ENCODE measurements at regions not wholly inside any gene's neighbourhood (a gene's known extent, or its start where the extent isn't known, plus 50 kb on each side); places are given as distances from the start of the nearest gene placed in this dataset.

DNA sequence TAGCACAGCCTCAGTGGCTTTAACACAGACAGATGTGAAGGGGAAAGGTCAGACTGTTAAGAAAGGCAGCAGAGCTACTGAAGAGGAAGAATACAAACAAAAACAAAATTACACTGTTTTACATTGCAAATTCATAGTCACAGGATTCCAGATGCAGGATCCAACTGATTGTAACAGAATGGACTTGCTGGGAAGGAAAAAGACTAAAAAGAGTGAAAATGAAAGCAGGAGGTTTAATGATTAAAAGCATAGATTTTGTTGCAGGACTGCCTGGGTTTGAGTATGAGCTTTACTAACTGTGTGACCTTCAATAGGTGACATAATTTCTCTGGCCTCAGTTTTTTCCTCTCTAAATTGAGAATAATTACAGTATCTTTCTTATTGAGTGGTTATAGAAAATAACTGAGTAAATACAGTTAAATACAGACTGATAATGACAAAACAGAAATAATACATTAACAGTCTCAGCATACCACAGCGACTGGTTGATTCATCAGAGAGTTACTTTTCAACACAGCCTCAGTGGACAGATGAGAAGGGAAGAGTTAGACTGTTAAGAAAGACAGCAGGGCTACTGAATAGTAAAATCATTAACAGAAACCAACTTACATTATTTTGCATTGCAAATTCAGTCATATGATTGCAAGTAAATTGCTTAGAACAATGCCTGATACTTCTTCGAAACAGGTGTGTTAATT is 704.2 kb upstream of the TENM4 start:
- TF ChIP-seq EZH2 (IDR thresholded peaks at IDR 0.05; ENCODE audit: low read length, unreplicated experiment), result no peak
- TF ChIP-seq, protein P1, sequence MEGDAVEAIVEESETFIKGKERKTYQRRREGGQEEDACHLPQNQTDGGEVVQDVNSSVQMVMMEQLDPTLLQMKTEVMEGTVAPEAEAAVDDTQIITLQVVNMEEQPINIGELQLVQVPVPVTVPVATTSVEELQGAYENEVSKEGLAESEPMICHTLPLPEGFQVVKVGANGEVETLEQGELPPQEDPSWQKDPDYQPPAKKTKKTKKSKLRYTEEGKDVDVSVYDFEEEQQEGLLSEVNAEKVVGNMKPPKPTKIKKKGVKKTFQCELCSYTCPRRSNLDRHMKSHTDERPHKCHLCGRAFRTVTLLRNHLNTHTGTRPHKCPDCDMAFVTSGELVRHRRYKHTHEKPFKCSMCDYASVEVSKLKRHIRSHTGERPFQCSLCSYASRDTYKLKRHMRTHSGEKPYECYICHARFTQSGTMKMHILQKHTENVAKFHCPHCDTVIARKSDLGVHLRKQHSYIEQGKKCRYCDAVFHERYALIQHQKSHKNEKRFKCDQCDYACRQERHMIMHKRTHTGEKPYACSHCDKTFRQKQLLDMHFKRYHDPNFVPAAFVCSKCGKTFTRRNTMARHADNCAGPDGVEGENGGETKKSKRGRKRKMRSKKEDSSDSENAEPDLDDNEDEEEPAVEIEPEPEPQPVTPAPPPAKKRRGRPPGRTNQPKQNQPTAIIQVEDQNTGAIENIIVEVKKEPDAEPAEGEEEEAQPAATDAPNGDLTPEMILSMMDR (conservative IDR thresholded peaks at IDR 0.05; ENCODE audit: low read depth, low read length), result no peak

All from PC-3 (cell line).